Stomach smooth muscle (tissue), 2 donors: ENCODE measurements at regions not wholly inside any gene's neighbourhood (a gene's known extent, or its start where the extent isn't known, plus 50 kb on each side); places are given as distances from the start of the nearest gene placed in this dataset.

ENCODE experiments used
- H3K27ac ChIP-seq: one replicate; pipeline ENCODE4 v1.7.0; 2013; ENCODE audit warnings: mild to moderate bottlenecking, low read length, inconsistent platforms
- H3K27me3 ChIP-seq, 2 donors: one replicate each; pipeline ENCODE4 v1.7.0; 2013; ENCODE audit warnings: low read length in 2 of 2; ENCODE audit not compliant: insufficient read depth in 2 of 2, control insufficient read depth in 1 of 2
- H3K36me3 ChIP-seq, 2 donors: one replicate each; pipeline ENCODE4 v1.7.0; 2013; ENCODE audit warnings: low read length in 2 of 2; ENCODE audit not compliant: control insufficient read depth in 2 of 2, insufficient read depth in 2 of 2
- H3K4me1 ChIP-seq: one replicate; pipeline ENCODE4 v1.7.0; 2013; ENCODE audit warnings: low read length; ENCODE audit not compliant: control insufficient read depth, insufficient read depth
- H3K4me3 ChIP-seq, 2 donors: one replicate each; pipeline ENCODE4 v1.7.0; 2013; ENCODE audit warnings: low read length in 2 of 2
- H3K9ac ChIP-seq, 2 donors: one replicate each; pipeline ENCODE4 v1.7.0; 2013; ENCODE audit warnings: low read length in 2 of 2, mild to moderate bottlenecking in 1 of 2
- H3K9me3 ChIP-seq, 2 donors: one replicate each; pipeline ENCODE4 v1.7.0; 2013; ENCODE audit warnings: low read length in 2 of 2; ENCODE audit not compliant: control insufficient read depth in 2 of 2
- donor health status: healthy.
- donor health status: Pancreatic carcinoma.

DNA sequence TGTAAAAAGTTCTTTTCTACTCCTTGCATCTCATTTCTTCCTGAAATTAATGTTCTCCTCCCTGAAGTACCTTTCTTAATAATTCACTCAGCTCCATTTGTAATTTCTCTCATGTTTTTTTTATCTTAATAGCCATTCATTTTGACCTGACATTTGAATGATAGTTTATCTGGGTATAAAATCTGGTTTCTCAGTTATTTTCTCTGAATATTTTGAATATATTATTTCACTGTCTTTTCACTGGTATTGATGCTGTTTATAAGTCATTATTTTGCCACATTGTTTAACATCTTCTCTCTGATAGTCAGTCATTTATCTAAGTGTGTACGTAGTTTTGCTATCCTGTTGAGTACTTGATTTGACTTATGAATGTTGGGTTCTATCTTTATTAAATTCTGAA, 68.8 kb upstream of the ARHGAP18 start:
- Histone ChIP-seq H3K4me1 (peaks cover 3% of the 10 kb centered on the region), H3K9ac (no peak overlapping the region), H3K4me3 (no peak overlapping the region), H3K27ac (no peak overlapping the region), H3K9me3 (peaks cover 0 to 1% of the 10 kb centered on the region in 2 donors), H3K36me3 (no peaks in the 10 kb centered on the region), H3K27me3 (no peaks in the 10 kb centered on the region)

DNA sequence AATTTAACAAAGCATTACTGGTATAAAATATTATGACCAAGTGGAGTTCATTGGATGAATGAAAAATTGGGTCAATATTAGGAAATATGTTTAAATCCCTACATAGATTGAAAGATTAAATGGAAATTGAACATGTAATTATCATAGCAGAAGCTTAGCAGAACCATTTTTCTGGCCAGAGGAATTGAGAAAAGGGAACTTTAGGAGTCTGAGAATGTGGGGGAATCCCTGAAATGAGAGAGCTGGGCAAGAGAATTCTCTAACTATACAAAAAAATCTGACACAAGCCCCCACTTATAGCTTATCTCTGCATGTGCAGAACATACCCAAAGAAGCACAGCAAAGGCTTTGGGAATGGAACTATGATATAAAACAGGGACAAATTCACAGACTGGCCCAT, 67.4 kb upstream of the ARHGAP18 start:
- no peak overlapping the region for H3K27ac ChIP-seq
- H3K4me1 ChIP-seq: peaks cover 3% of the 10 kb centered on the region
- H3K36me3 ChIP-seq: no peaks in the 10 kb centered on the region
- no peak overlapping the region for H3K9ac ChIP-seq
- peaks cover 0 to 1% of the 10 kb centered on the region in 2 donors for H3K9me3 ChIP-seq
- H3K4me3 ChIP-seq: no peak overlapping the region
- no peaks in the 10 kb centered on the region for H3K27me3 ChIP-seq

DNA sequence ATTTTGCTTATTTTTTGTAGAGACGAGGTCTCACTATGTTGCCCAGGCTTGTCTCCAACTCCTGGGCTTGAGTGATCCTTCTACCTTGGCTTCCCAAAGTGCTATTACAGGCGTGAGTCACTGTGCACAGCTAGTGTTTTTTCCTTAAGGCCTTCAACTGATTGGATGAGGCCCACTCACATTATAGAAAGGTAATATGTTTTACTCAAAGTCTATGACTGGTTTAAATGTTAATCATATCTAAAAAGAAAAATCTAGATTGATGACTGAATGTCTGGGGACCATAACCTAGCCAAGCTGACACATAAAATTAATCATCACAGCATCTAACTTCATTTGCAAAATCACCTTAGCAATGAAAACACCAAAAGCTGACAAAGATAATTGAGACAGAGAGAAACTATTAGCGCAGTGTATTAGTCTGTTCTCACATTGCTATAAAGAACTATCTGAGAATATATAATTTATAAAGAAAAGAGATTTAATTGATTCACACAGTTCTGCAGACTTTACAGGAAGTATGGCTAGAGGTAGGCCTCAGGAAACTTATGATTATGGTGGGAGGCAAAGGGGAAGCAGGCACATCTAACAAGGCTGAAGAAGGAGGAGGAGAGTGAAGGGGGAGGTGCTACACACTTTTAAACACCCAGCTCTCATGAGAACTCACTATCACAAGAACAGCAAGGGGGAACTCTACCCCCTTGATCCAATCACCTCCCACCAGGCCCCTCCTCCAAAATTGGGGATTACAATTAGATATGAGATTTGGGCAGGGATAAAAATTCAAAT, 66.8 kb upstream of the ARHGAP18 start:
- peaks cover 3% of the 10 kb centered on the region for H3K4me1 ChIP-seq
- H3K9ac ChIP-seq: no peak overlapping the region

DNA sequence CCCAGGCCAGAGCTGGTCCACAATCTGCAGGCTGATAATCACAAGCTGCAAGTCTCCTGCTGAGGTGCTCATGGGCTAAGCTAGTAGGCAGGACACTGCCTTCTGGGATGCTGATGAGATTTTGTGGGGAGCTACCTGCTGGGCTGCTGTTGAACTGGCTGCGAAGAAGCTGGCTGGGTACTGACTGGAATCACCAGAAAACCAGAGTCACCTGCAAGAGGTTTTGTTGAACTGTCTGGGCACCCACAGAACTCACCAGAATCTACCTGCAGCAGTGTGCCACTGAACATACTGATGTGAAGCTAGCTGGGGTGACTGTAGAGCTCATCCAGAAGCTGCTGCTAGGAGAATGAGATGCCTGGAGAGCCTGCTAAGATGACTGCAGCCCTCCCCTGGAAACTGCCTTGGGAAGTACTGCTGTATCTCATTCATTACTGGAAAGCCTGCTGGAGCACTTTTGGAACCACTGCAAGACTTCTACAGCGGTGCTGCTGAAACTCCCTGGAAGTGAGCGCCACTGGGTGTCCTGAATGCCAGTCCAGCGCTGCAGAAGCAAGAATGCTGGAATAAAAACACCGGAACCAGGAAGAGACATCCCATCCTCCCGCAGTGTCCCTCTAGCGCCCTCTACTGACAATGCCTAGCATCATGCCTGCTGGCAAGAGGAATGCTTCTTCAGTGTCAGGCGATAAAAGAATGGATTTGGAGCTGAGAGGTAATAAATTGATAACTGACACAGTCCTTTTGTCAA, 64.9 kb upstream of the ARHGAP18 start:
- peak overlapping the region; percentile 47 to 56 for H3K4me3 ChIP-seq
- no peak overlapping the region for H3K9ac ChIP-seq
- peaks cover 3% of the 10 kb centered on the region for H3K4me1 ChIP-seq

More for the DNA sequence above, 66.8 kb upstream of the ARHGAP18 start:
- Histone ChIP-seq H3K36me3 (no peaks in the 10 kb centered on the region), H3K27me3 (peaks cover 0 to under 1% of the 10 kb centered on the region in 2 donors), H3K27ac (no peak overlapping the region), H3K4me3 (no peak overlapping the region), H3K9me3 (peaks cover 0 to 1% of the 10 kb centered on the region in 2 donors)

DNA sequence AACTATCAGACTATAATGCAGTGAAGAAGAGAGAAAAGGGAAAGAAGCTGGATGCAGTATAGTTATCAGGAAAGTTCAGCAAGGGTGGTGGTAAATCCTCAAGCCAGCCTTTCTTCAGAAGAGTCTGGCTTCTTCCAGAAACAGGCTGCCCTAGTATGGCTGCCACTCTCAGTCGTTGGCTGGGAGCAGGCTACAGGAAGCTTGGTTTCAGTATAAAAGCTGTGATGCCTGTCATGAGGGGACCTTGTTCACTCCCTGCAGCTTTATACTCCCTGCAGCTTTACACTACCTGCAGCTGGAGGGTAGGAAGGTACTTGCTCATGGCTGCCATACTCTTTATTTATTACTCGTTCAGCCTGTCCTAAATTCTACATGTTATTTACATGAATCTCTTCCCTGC, 63.3 kb upstream of the ARHGAP18 start:
- Histone ChIP-seq H3K27ac (no peak overlapping the region), H3K36me3 (no peaks in the 10 kb centered on the region), H3K4me3 (no peak overlapping the region), H3K4me1 (peaks cover 3% of the 10 kb centered on the region), H3K9me3 (peaks cover 0 to 1% of the 10 kb centered on the region in 2 donors), H3K27me3 (peaks cover 0 to 4% of the 10 kb centered on the region in 2 donors), H3K9ac (no peak overlapping the region)

More for the DNA sequence above, 64.9 kb upstream of the ARHGAP18 start:
- H3K27me3 ChIP-seq: peaks cover 0 to 4% of the 10 kb centered on the region in 2 donors
- H3K27ac ChIP-seq: no peak overlapping the region
- H3K9me3 ChIP-seq: peaks cover 0 to 1% of the 10 kb centered on the region in 2 donors
- H3K36me3 ChIP-seq: no peaks in the 10 kb centered on the region

DNA sequence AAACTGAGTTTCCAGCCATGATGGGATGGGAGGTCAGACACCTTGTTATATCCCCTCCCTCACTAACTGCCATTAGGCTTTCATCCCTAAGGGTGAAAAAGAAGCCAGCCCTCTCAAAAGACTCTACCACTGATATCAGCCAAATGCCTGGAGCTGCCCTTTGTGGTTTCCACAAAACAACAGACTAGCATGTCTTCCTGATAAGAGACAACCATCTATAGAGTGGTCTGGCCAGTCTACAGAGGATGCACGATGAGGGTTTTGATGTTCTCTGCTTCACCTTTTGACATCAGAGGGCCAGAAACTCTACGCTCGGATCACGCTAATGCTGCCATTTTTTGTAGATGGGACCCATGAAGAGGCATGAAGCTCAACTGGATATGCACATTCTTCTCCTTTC, 61.7 kb upstream of the ARHGAP18 start:
- Histone ChIP-seq H3K36me3 (no peaks in the 10 kb centered on the region), H3K27me3 (peaks cover 4 to 11% of the 10 kb centered on the region in 2 donors)

DNA sequence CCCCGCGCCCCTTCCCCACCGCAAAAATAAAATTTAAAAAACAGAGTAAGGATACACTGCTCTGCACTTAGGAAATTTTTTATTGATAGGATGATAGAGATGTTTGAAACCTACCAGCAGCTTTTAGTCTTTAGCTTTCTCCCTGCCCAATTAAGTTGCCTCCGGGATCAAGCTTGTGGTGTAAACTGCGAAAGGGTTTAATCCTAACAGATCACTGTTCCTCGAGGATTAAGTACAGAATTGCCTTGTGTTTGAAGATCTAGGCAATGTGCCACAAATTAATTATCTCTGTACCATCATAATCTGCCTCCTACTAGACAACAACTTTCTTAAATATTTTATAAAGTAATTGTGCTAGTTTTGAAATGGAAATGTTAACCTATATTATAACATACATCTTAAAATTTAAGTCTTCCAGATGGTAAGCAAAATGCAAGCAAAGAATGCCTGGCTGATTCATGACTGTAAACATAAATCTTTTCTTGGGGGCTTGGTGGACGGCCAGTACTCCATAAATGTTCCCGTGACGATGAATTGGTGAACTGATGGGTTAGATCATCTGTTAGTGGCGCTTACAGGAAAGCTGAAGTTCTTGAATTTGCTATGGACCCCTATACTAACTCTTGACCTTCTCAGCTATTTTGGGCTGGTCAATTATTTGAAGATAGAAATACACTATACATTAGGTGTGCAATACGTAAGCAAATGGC, 58.0 kb upstream of the ARHGAP18 start:
- H3K4me3 ChIP-seq: peak overlapping the region; percentile 72 to 74
- peaks cover 4 to 21% of the 10 kb centered on the region in 2 donors for H3K27me3 ChIP-seq
- peaks cover 7% of the 10 kb centered on the region for H3K4me1 ChIP-seq
- H3K36me3 ChIP-seq: no peaks in the 10 kb centered on the region
- no peak overlapping the region for H3K27ac ChIP-seq
- H3K9me3 ChIP-seq: no peaks in the 10 kb centered on the region
- no peak overlapping the region for H3K9ac ChIP-seq

More for the DNA sequence above, 61.7 kb upstream of the ARHGAP18 start:
- H3K4me1 ChIP-seq: peaks cover 10% of the 10 kb centered on the region
- H3K27ac ChIP-seq: no peak overlapping the region
- no peak overlapping the region for H3K9ac ChIP-seq
- no peak overlapping the region for H3K4me3 ChIP-seq
- H3K9me3 ChIP-seq: no peaks in the 10 kb centered on the region

DNA sequence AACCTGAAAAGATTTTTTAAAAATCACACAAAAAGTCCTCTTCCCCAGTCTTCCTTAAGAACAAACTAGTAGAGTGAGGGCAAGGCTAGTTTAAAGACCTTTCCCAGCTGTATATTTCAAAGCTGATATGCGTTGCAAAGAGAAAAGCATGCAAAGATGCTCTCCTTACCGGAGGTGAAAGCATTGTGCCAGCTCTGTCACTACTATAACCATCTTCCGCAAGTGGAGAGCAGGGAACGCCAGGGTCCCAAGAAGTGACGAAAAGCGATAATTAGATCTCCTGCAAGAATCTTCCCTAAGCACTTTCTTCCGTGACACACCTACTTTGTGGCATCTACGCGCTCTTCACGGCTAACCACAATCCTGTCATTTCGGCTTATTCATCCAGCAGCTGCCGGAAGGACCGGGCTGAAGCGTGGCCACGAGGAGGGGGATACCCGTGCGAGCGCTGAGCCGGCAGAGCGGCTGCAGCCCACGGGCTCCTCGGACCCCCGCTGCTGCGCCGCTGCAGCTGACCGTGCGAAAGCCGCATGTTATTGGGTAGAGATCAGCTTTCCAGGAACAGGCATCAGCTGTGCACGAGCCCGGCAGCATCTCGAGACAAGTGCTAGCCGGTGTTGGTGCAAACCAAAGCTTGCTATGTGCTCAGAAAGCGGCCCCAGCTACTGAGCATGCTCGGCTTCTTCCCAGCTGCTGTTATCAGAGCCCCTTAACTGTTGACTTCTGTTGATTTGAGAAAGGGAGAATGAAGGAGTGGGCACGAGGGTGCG, 57.2 kb upstream of the ARHGAP18 start:
- Histone ChIP-seq H3K27me3 (peaks cover 4 to 21% of the 10 kb centered on the region in 2 donors), H3K36me3 (no peaks in the 10 kb centered on the region), H3K27ac (no peak overlapping the region), H3K4me3 (peak overlapping the region; percentile 72 to 74), H3K9me3 (no peaks in the 10 kb centered on the region), H3K9ac (peak overlapping the region in 1 of 2 donors; percentile 36), H3K4me1 (peaks cover 7% of the 10 kb centered on the region)

DNA sequence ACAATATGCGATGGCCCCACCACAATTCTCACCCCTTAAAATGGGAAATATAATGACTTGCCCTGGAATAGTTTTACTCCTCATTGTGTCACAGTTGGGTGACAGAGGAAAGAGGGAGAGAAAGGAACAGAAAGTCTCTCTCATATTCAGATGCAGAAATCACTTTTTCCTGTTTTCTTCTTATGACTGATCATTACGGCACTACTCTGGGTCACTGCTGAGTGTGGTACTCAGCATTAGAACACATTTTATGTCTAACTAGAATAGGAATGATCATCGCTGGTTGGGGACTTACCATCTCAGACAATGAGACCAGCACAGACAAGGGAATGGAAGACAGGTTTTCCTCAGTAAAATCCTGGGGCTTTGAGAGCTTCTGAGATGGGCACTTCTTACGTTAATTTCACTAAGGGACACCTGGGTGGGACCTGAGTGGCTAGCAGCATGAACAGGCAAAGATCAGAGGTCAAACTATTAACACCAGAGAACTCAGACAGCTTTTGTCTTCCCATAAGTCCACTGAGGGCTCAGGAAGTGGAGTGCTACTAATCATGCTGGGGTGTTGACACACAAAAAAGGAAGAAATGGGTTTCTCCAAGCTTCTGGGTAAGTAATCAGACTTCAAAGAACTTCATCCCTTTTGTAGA, 54.9 kb upstream of the ARHGAP18 start:
- no peak overlapping the region for H3K9ac ChIP-seq

More for the DNA sequence above, 54.9 kb upstream of the ARHGAP18 start:
- Histone ChIP-seq H3K27ac (no peak overlapping the region), H3K36me3 (no peaks in the 10 kb centered on the region), H3K4me3 (no peak overlapping the region), H3K27me3 (peaks cover 4 to 17% of the 10 kb centered on the region in 2 donors), H3K4me1 (peaks cover 7% of the 10 kb centered on the region), H3K9me3 (no peaks in the 10 kb centered on the region)
